ENCODE measurements at regions not wholly inside any gene's neighbourhood (a gene's known extent, or its start where the extent isn't known, plus 50 kb on each side); places are given as distances from the start of the nearest gene placed in this dataset.
"Not testable (repeated sequence)": the region's sequence is repeated elsewhere in the genome, so short reads cannot be mapped to it uniquely, and the experiment has no call there.

DNA sequence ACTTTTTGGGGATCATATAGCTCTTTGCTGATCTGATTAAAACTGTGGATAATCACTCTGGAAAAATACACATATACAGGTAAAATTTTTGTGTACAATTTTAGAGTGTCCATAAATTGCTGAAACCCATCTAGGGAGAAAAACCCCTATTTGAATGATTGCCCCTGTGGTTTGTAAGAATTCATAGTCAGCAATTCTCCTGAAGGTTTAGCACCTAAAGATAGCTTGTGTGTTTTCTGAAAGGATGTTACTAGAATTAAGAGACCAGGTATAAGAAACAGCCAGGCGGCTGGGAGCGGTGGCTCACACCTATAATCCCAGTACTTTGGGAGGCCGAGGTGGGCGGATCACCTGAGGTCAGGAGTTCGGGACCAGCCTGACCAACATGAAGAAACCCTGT is 106.8 kb upstream of the RAP2B start:
- intact Hi-C loops (cut with DNase I, micrococcal nuclease): no loop called here
- DNase-seq (no peak), ATAC-seq (no peak)

GRCh38 chr3:153055779-153056178 is 106.2 kb upstream of the RAP2B start:
- no peak for ATAC-seq
- DNase-seq: no peak
- intact Hi-C loops (cut with DNase I, micrococcal nuclease): no loop called here

- DNase-seq; intact Hi-C loops (cut with DNase I, micrococcal nuclease); ATAC-seq: not testable (repeated sequence)
Observed at GRCh38 chr3:153058031-153058688, 103.9 kb upstream of the RAP2B start.

GRCh38 chr3:153060346-153060745 is 101.7 kb upstream of the RAP2B start:
- no peak for ATAC-seq
- DNase-seq: no peak
- intact Hi-C loops (cut with DNase I, micrococcal nuclease): no loop called here

DNA sequence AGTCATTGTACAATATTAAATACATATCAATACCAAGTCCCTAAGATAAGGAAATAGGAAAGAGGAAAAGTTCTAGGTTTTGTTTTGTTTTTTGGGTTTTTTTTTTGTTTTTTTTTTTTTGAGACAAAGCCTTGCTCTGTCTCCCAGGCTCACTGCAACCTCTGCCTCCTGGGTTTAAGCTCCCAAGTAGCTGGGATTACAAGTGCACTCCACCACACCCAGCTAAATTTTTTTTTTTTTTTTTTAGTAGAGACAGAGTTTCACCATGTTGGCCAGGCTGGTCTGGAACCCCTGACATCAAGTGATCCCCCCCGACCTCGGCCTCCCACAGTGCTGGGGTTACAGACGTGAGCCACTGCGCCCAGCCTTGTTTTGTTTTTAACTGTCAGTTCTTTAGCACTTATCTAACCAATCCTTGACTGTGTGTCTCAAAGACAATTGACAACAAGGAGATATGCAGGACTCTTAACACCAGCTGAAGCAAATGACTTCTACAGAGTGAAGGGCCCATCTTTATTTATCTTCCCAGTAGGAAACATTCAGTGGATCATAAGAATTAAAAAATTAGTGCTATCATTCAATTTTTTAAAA is 100.0 kb upstream of the RAP2B start:
- intact Hi-C loops (cut with DNase I, micrococcal nuclease): no loop called here
- ATAC-seq: no peak
- DNase-seq: no peak

- intact Hi-C loops (cut with DNase I, micrococcal nuclease): no loop called here
- DNase-seq: no peak
- ATAC-seq: no peak
Observed at GRCh38 chr3:153063337-153063736, 98.7 kb upstream of the RAP2B start.

DNA sequence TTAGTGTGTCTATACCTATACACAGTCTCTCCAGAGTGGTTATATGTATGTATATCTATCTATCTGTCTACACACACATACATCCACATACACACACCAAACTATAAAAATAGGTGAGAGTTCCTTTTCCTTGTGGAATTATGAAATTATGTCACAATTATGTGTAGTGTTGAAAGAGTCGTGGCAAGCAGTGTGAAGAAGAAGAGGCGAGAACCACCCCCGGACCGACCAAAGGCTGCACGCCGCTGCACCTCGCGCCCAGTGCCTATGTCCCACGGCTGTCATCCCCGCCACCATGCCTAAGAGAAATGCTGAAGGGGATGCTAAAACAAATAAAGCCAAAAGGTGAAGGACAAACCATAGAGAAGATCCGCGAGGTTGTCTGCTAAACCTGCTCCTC is 95.0 kb upstream of the RAP2B start:
- ATAC-seq (no peak), DNase-seq (no peak)
- intact Hi-C loops (cut with DNase I, micrococcal nuclease): no loop called here

GRCh38 chr3:153069598-153070510 is 92.2 kb upstream of the RAP2B start:
- DNase-seq (no peak), ATAC-seq (no peak)
- intact Hi-C loops (cut with DNase I, micrococcal nuclease): no loop called here

- intact Hi-C loops (cut with DNase I, micrococcal nuclease): no loop called here
- DNase-seq (no peak), ATAC-seq (no peak)
Observed at GRCh38 chr3:153070511-153070868, 91.5 kb upstream of the RAP2B start.

DNA sequence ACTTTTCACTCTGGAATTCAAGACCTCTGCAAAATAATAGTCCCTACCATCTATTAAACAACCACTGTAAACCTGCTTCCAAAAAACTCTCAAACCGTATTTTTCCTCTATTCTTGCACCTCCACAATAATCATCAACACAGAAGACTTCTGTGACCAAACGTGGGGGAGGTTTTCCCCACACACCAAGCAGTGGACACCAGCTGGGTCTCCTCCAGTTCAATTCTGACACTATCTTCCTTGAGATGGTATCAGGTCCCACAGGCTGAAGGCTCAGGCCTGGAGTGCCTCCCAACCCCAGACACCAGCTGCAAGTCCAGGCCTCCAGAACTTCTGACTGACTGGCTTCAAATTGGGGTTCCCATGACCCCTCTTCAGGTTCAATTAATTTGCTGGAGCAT is 89.6 kb upstream of the RAP2B start:
- intact Hi-C loops (cut with DNase I, micrococcal nuclease): no loop called here
- DNase-seq (no peak), ATAC-seq (no peak)

GRCh38 chr3:153072856-153073255 is 89.2 kb upstream of the RAP2B start:
- ATAC-seq (no peak), DNase-seq (no peak)
- intact Hi-C loops (cut with DNase I, micrococcal nuclease): no loop called here

GRCh38 chr3:153073636-153074035 is 88.4 kb upstream of the RAP2B start:
- intact Hi-C loops (cut with DNase I, micrococcal nuclease): no loop called here
- ATAC-seq: no peak
- DNase-seq: no peak

GRCh38 chr3:153078826-153079225 is 83.2 kb upstream of the RAP2B start:
- no peak for DNase-seq
- no peak for ATAC-seq
- intact Hi-C loops (cut with DNase I, micrococcal nuclease): no loop called here

GRCh38 chr3:153079386-153079785 is 82.6 kb upstream of the RAP2B start:
- intact Hi-C loops (cut with DNase I, micrococcal nuclease): no loop called here

GRCh38 chr3:153080778-153081240 is 81.2 kb upstream of the RAP2B start:
- intact Hi-C loops (cut with DNase I, micrococcal nuclease): no loop called here
- DNase-seq (no peak), ATAC-seq (no peak)

More at GRCh38 chr3:153079386-153079785, 82.6 kb upstream of the RAP2B start:
- ATAC-seq (no peak), DNase-seq (no peak)

DNA sequence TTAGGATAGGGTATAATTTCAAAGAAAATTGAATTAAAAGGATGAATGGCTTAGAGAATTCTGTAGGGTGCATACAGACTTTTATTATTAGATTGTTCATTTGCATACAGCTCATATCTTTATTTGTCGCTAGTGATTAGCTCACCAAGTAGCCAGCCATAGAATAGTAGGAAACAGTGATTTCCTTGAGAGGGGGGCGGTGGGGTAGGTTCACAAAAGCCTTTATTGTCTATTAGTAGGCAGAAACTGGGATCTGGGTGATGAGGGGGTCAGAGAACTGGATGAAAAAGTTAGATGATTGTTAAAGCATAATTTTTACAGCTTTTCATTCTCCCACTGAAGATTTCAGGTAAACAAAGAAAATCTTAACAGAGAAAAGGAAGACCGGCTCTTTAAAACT is 77.6 kb upstream of the RAP2B start:
- ATAC-seq (no peak), DNase-seq (no peak)
- intact Hi-C loops (cut with DNase I, micrococcal nuclease): no loop called here

DNA sequence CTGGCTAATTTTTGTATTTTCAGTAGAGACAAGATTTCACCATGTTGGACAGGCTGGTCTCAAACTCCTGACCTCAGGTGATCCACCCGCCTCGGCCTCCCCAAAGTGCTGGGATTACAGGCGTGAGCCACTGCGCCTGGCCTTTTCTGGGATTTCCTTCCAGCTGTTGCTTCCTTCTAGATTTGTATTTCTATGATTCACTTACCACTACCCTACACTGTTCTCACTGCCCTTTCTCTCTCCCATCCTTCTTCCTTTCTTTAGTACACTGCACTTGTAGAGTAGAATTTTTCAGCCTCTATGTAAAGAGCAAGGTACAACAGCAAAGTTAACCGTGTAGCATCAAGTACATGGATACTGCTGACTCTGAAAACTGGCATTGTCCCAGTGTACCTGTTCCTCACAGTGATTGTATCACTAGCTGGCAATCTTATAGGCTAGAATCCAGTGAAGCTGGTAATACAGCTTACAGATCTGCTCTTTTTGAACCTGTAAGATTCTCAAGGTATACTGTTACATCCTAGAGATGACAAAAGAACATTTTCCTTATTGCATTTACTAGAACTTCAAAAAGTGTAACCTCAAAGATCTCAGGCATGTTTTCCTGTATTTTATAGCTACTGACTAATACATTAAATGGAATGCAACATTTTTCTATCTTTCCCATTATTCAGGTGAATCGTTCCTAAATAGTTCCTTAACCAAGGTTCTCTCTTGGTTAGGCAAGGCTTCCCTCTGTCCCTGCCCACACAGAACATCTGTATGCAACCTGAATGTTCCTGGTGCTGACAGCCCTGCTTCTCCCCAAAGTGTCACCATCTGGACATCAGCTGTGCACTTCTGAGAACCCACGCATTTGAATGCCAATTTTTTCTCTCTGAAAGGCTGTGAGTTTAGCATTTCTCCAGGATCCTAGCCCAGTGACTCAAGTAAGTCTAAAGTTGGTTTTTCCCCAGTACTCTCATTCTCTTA is 74.1 kb upstream of the RAP2B start:
- DNase-seq (no peak), ATAC-seq (no peak)
- intact Hi-C loops (cut with DNase I, micrococcal nuclease): no loop called here

DNA sequence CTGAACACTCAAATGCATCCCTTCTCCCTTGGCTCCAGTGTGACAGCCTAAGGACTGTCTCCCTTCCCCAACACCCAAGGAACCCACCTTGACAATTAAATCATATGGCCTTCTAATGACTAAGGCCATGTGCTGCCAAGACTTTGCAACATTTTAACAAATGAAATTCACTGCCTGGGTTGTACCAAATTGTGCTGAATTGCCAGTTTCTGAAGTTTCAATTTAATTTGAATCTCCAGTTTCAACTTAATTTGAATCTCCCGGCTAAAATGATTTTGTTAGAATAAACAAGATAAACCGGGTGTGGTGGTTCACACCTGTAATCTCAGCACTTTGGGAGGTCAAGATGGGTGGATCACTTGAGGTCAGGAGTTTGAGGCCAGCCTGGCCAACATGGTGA is 72.4 kb upstream of the RAP2B start:
- DNase-seq: no peak
- intact Hi-C loops (cut with DNase I, micrococcal nuclease): no loop called here
- ATAC-seq: no peak

GRCh38 chr3:153090973-153091372 is 71.1 kb upstream of the RAP2B start:
- DNase-seq (no peak), ATAC-seq (no peak)
- intact Hi-C loops (cut with DNase I, micrococcal nuclease): no loop called here
